HG03439 (cell line): ENCODE measurements at regions not wholly inside any gene's neighbourhood (a gene's known extent, or its start where the extent isn't known, plus 50 kb on each side); places are given as distances from the start of the nearest gene placed in this dataset.
"Not testable (repeated sequence)": the region's sequence is repeated elsewhere in the genome, so short reads cannot be mapped to it uniquely, and the experiment has no call there.

Source experiments
- ATAC-seq: cut with Tn5 transposase; IDR thresholded peaks from one replicate; pipeline ENCODE4 v1.9.1; 2021; ENCODE audit warnings: mild to moderate bottlenecking, moderate library complexity; ENCODE audit not compliant: unreplicated experiment

DNA sequence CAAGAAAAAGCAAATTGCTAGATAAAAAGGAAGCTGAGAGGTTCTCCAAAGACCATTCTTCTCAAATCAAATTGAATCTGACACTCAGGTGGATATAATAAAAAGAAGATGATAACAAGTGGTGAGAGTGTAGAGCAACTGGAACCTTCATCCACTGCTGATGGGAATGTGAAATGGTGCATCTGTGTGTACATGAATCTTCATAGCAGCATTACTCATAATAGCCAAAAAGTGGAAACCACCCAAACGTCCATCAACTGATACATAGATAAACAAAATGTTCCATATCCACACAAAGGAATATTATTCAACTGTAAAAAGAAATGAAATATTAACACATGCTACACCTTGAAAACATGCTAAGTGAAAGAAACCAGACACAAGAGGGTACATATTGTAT is 357.2 kb upstream of the EPHA4 start:
- ATAC-seq: no peak

DNA sequence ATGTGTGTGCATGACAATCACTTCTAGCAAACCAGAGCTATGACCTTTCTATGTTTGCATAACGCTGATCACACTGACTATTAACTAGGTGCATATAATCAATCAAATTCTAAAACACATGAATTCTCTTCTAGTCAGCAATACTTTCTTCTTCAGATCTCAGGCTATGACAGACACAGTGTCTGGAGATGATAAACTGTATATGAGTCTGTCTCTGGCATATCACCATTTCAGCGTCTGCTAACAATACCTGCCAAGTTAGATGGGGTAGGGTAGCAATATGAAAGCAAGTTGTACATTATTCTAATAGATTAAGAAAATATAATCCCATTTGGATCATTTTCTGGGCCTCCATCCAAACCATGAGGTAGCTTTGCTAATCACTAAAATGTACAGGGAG is 354.2 kb upstream of the EPHA4 start:
- ATAC-seq: no peak

DNA sequence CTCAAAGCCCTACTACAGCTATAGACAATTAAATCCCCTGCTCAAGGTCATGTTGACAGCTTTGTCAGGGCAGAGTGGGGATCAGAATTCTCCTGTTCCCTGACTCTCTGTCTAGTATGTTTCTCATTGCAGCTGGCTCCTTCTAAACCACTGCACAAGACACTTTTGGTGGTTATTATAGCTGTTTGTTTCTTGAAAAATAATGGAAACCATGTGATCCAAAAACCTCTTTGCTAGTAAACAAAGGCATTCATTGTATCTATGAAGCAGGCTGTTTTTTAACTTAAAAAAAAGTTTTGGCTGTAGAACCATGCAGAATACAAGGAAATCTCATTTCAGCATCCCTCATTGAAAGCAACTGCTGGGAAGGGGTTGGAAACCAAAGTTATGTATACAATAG is 352.5 kb upstream of the EPHA4 start:
- ATAC-seq: no peak

DNA sequence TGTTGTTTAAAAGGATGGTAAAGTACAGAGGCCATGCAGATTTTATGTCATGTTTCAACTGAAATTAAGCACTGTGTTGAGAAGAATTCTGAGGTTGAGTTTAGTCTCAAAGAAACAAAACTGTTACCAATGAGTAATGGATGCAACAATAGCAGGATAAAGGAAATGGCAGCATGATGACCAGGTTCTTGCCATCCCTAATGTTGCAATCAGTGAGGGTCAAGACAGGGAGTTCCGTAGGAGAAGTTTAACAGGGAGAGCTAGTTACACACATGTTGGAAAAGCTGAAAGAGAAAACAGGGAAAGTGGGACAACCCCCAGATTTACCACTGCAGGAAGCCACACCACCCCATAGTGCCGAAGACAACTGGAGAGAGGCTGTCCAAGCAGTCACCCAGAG is 343.8 kb upstream of the EPHA4 start:
- no peak for ATAC-seq

DNA sequence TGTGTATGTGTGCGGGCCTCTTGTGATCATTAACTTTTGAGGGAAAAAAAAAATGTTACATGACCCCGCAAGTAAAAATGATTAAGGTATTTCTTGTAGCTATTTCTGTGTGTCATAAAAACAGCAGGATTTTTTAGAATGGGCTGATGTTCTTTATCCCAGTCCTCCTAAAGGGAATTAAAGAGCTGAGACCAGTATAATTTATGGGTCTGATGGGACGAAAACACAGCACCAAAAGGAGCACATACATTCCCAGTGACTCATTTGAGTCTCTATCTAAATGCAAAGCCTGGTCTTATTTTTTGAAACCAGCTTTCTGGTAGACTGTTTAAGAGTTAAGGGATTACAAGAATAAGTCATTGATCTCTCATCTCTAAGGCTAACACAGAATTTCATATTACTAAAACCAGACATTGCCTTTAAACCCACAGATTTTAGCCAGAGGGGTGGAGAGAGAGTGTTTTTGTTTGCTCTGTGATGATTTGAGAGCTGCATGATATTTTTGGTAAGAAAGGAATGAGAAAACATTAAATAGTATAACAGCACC is 342.3 kb upstream of the EPHA4 start:
- no peak for ATAC-seq

DNA sequence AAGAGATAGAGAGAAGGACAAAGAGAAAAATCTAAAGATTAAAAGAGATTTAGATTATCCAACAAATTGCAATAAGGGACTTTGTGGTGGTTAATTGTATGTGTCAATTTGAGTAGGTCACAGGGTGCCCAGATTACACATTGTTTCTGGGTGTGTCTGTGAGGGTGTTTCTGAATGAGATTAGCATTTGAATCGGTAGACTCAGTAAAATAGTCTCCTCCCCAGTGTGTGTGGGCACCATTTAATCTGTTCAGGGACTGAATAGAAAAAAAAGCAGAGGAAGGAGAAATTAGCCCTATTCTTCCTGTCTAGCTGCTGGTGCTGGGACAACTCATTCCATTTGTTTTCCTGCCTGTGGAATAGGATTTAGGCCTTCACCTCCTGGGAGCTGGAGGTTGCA is 339.8 kb upstream of the EPHA4 start:
- no peak for ATAC-seq

DNA sequence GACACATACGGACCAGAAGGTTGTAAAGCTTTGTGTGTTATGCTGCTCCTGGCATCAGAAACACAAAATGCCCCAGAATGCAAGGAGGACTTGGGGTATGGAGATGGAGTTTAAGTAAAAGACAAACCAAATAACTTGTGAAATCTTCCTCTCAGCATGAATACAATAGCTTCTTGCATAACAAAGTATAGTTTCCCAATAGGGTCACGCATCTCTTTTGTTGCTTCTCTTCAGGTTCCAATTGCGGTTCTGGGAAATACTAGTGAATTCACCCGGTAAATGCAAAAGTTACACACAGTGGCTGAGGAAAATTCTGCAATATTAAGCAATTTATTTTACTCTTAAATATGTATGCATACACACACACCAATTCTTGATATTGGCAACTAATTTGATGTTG is 339.2 kb upstream of the EPHA4 start:
- no peak for ATAC-seq

DNA sequence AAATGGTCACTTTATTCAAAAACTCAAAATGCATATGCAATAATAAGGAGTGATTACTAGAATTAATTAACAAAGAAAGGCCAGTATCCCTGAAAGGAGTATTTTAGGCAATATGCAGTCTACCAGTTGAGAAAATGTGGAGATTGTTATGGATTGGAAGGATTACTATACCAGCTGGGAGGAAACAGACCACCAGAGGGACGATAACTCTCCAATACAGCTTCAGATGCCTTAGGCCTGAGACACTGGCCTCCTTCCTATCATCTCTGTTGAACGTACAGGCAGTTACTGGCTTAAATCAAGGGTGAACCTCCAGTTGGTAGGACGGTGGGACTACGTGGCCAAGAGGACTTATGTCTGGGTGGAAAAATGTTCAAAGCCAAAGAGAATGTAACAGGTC is 336.4 kb upstream of the EPHA4 start:
- no peak for ATAC-seq

DNA sequence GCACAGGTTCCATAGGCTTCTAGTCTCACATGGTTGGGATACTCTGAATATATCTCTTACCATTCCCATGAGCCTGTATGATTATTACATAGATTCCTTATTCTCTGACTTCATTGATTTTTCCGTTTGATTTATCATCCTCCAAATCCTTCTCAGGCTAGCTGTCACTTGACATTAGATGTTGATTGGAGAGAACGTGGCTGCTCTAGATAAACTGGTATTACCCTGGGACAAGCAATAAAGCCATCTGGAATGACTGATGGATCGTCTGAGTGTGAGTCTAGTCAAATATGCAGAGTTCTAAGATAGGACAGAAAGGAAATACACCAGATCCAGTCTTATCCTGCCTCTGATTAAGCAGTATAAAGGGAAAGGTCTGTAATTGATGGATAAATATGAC is 325.6 kb upstream of the EPHA4 start:
- no peak for ATAC-seq

DNA sequence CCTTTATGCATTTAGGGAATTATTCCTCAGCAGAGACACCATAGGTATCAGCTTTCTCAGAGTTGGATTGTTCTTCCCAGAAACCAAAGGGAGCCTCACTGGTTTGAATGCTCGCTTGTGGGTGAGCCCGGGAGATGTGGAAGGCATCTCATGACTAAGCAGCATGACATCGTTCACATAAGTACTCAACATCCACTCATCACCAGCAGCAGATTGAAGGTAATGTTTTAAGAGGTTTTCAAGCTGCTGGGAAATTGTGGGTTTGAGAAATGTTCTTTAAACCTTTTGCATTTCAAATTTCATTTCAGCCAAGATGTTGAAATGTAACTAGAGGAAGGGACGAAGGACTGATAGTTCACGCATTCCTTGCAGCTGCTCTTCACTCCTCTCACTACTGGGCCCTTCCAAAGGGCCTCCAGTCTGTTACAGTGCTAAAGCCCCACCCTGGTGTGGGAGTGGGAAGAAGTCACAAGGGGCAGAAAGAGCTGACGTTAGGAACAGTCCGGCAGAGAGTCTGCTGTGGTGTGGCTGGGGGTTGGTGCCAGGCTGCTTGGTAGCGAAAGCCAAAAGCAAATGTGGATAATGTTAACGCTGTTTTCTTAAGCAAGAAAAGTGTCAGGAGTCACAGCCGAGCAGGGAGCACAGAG is 324.5 kb upstream of the EPHA4 start:
- ATAC-seq: no peak

DNA sequence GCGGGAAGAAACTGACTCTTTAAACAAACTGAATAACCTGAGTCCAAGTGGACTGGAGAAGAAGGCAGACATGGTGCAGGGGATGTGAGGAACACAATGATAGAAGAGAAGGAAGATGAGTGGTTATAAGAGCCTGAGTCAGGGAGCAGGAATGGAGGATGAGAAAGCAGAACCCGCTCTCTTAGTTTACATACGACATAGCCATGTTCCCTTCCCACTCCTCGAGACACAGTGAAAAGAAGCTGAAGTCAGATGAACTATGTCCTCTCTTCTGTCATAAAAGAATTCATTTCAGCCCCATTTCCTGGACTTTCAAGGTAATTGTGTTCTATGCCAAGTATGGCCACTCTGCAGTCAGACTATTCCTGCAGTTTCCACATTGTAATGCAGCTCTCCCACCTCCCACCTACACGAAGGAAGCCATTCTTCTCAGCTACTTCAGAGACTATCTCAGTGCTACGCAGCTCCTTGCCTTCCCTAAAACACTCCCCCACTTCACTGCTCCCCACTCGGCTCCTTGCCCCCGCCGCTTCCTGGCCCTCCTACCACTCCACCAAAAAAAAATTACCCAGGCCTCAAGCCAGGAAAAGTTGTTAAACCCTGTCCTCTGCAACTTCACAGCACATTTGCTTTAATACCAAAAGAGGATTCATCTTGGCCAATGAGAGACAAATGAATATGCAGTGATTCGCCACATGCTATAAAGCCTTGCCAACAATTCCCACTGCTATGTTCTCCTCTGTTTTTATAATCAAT is 323.4 kb upstream of the EPHA4 start:
- ATAC-seq: no peak

DNA sequence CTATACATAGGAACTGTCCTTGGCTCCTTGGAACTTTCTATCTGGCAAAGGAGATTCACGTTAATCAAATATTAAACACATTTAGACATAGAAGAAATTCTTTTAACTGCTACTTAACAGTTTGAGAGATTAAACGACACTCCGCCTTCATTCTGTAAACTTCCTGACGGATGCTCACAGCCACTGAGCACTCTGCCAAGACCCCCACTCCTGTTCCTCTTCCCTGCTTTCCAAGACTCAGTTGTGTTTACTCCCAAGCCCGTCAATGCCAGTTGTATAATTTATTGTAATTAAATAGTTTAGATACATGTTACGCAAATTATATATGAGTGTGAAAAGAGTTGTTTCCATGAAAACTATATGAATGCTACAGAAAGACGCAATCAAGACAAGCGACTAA is 321.4 kb upstream of the EPHA4 start:
- ATAC-seq: no peak

DNA sequence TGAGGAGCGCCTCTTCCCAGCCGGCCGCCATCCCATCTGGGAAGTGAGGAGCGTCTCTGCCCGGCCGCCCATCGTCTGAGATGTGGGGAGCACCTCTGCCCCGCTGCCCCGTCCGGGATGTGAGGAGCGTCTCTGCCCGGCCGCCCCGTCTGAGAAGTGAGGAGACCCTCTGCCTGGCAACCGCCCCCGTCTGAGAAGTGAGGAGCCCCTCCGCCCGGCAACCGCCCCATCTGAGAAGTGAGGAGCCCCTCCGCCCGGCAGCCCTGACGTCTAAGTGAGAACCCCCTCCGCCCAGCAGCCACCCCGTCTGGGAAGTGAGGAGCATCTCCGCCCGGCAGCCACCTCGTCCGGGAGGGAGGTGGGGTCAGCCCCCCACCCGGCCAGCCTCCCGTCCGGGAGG is 319.9 kb upstream of the EPHA4 start:
- ATAC-seq: not testable (repeated sequence)

DNA sequence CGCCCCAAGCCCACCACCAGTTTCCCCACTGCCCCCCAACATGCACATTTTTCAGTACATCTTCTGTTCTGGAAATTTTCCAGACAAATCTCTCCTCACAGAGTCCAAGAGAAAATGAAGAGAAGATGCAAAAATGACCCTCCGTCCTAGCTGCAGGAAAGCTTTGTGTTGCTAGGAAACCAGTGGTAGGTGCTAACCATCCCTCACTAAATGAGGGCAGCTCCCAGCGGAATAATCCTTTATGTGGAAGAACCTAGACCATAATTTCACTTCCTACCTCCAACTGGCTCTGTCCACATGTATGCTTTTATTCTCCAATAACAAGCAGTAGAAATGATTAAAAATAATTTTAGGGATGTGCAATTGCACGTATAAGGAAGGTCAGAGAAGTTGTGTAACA is 311.9 kb upstream of the EPHA4 start:
- ATAC-seq: no peak

DNA sequence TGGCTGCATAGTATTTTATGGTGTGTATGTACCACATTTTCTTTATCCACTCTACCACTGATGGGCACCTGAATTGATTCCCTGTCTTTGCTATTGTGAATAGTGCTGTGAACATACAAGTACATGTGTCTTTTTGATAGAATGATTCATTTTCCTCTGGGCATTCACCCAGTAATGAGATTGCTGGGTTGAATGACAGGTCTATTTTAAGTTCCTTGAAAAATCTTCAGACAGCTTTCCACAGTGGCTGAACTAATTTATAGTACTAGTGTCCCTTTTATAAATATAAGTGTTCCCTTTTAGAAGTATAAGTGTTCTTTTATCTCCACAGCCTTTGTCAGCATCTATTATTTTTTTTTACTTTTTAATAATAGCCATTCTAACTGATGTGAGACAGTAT is 303.9 kb upstream of the EPHA4 start:
- no peak for ATAC-seq

DNA sequence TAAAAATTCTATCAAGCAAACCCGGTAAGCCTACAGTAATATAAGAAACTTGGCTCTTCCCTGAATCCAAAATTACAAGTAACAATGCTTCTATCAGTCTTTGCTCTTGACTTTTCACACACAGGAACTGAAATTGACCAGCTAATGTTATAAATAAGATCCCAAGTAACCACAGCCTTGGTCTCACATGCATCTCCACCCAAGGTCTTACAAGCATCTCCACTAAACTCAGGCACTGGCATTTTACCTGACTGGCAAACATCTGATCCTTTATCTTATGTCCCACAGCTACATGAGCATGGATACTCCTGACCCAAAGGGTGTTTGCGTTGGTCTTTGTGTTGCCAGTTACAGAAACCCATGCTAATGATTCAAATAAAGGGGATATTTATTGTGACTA is 302.3 kb upstream of the EPHA4 start:
- no peak for ATAC-seq

DNA sequence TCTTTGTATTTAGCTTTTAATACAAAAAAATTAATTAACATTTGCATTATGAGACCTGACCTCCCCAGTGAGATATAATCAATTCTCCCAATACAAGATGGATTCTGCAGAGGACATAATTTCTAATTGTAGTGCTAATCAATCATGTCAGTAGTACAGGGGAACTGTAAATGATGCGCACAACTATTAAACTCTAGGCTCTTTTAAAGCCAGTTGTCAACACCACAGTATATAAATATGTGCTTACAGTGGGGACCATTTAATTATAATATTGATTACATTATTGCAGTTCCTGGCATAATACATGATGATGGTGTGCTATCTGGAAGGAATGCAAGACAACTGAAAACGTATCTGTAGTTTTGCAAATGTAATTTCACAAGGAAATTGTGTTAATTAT is 285.6 kb upstream of the EPHA4 start:
- ATAC-seq: no peak

DNA sequence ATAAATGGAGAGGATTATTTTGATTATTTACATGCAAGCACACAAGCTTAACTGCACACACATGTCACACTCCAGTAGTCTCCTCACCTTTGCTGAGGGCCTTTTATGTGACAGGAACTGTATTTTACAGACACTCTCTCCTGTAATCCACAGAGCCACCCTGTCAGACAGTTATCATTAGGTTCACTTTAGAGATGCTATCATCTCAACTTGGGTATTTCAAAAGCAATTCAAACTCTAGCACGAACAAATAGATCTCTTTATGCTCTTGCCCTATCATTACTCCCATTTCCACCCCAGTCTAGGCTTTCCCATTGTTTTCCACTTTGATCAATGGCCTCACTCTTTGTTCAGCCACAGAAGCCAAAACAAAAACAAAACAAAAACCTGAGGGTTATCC is 281.2 kb upstream of the EPHA4 start:
- ATAC-seq: no peak

DNA sequence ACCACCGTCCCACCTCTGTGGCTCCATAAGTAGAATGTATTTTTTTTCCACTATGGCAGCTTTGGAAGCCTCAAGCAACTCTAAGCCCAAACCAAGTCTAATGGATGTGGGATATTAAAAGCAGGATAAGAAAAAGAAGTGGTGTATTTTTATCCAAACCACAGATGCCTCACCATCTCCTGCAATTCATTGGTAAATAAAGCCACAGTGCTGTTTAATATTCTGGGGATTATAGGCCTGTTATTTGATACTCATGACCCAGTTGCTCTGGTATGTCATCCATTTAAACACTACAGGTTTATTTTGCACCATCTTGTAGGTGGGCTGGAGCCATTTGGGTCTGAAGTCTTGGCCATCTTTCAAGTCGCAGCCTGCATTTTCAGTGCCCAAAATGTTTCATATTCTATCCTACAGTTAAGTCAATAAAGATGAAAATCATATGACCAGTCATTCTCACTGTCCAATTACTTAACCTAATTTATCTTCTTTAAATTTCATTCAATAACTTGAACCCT is 279.5 kb upstream of the EPHA4 start:
- ATAC-seq: no peak

DNA sequence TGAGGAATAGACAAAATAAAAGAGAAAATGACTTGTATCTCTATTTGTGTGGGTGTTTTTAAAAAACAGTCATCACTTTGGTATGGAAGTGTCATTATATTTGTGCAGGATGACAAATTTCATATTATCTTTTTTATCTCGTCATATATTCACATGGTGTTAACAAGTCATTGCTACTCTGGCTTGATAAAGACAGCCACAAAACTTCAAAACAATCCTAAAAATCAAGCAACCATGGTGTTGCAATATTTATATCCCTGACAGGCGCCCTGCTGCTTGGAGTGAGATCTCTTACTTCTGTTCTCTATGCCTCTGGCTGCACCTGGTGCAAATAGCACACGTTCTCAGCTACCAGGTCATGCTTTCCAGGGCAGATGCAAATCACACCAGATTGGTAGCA is 278.0 kb upstream of the EPHA4 start:
- no peak for ATAC-seq

DNA sequence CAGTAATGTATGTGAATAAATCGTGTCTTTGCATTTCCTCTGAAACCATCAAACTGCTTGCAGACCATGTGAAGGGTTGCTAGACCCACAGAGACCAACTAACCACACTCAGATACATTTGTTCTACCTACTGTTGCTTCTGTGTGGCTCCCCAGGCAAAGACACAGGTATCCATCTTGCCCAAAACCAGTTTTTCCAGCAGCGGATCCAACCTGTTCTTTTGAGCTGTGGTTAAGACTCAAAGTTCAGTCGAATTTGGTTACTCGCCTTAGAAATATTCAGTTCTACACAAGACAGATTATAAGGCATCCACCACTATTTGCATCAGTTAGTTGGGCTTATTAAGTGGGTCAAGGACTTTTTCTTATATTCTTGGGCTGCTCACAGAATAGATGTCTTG is 276.2 kb upstream of the EPHA4 start:
- no peak for ATAC-seq

DNA sequence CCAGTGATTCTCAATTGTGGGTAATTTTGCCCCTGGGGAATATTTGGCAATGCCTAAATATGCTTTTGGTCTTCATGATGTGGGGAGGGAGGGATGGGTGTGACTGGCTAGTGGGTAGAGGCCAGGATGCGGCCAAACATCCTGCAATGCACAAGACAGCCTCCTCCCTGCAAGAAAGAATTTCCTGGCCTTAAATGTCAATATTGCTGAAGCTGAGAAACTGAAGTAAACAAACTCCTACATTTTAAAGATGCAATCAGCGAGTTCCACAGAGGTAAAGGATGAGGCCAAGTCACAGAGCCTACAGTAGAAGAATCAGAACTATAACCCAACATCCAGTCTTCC is 272.9 kb upstream of the EPHA4 start:
- ATAC-seq: no peak
